Mesendoderm (in vitro differentiated cells): ENCODE measurements at regions not wholly inside any gene's neighbourhood (a gene's known extent, or its start where the extent isn't known, plus 50 kb on each side); places are given as distances from the start of the nearest gene placed in this dataset.
A peak's percentile ranks its signal among the peaks of the same experiment; 100 is the strongest.
"Not testable (repeated sequence)": the region's sequence is repeated elsewhere in the genome, so short reads cannot be mapped to it uniquely, and the experiment has no call there.

ENCODE experiments used
- DNase-seq: peaks from one replicate; pipeline ENCODE4 v3.0.0; 2013
- H2AK5ac ChIP-seq: 2 replicates; pipeline ENCODE4 v1.6.1; 2013; ENCODE audit warnings: low read length, inconsistent platforms
- H2BK120ac ChIP-seq: 2 replicates; pipeline ENCODE4 v1.6.1; 2013; ENCODE audit warnings: low read depth, mild to moderate bottlenecking, low read length, moderate library complexity, mixed read lengths
- H2BK15ac ChIP-seq: replicated peaks from 2 replicates; pipeline ENCODE4 v1.6.1; 2013; ENCODE audit warnings: low read depth, mild to moderate bottlenecking, moderate library complexity
- H2BK5ac ChIP-seq: 2 replicates; pipeline ENCODE4 v1.6.1; 2013; ENCODE audit warnings: low read length, inconsistent platforms
- H3K18ac ChIP-seq: 2 replicates; pipeline ENCODE4 v1.6.1; 2013; ENCODE audit warnings: mild to moderate bottlenecking, low read length, mixed read lengths
- H3K23ac ChIP-seq: one replicate; pipeline ENCODE4 v1.6.1; 2013; ENCODE audit warnings: low read length
- H3K27ac ChIP-seq: 2 replicates; pipeline ENCODE4 v1.5.1; 2013; ENCODE audit warnings: low read depth, mild to moderate bottlenecking, inconsistent platforms, low read length, moderate library complexity
- H3K27me3 ChIP-seq: 2 replicates; pipeline ENCODE4 v1.6.1; 2013; ENCODE audit warnings: low read length, control low read depth, mild to moderate bottlenecking, inconsistent platforms; ENCODE audit not compliant: insufficient read depth, poor library complexity
- H3K36me3 ChIP-seq: 2 replicates; pipeline ENCODE4 v1.6.1; 2013; ENCODE audit warnings: low read length, inconsistent platforms; ENCODE audit not compliant: control insufficient read depth, insufficient read depth
- H3K4ac ChIP-seq: one replicate; pipeline ENCODE4 v1.6.1; 2013; ENCODE audit warnings: low read depth, mild to moderate bottlenecking, low read length, moderate library complexity
- H3K4me1 ChIP-seq: 2 replicates; pipeline ENCODE4 v1.6.1; 2013; ENCODE audit warnings: low read depth, low read length, inconsistent platforms; ENCODE audit not compliant: control insufficient read depth
- H3K4me2 ChIP-seq: 2 replicates; pipeline ENCODE4 v1.6.1; 2013; ENCODE audit warnings: low read length
- H3K4me3 ChIP-seq: 2 replicates; pipeline ENCODE4 v1.5.1; 2013; ENCODE audit warnings: mild to moderate bottlenecking, low read length
- H3K56ac ChIP-seq: one replicate; pipeline ENCODE4 v1.6.1; 2013; ENCODE audit warnings: low read length
- H3K79me1 ChIP-seq: 2 replicates; pipeline ENCODE4 v1.6.1; 2013; ENCODE audit warnings: low read length, inconsistent platforms
- H3K79me2 ChIP-seq: 2 replicates; pipeline ENCODE4 v1.6.1; 2013; ENCODE audit warnings: mild to moderate bottlenecking, low read length; ENCODE audit not compliant: control insufficient read depth, insufficient read depth
- H3K9ac ChIP-seq: 2 replicates; pipeline ENCODE4 v1.6.1; 2013; ENCODE audit warnings: low read length, inconsistent platforms
- H4K5ac ChIP-seq: one replicate; pipeline ENCODE4 v1.6.1; 2013; ENCODE audit warnings: low read length
- H4K8ac ChIP-seq: one replicate; pipeline ENCODE4 v1.6.1; 2013; ENCODE audit warnings: low read depth, mild to moderate bottlenecking, control low read depth, low read length, moderate library complexity
- WGBS: extraction: QIAGEN DNeasy Blood & Tissue Kit; methylation state at CpG from one replicate; pipeline ENCODE4 v1.1.7; 2013; ENCODE audit warnings: low lambda C conversion rate, missing lambda C conversion rate; ENCODE audit not compliant: insufficient coverage; ENCODE audit errors: extremely low coverage; 5-methylcytosine and 5-hydroxymethylcytosine counted together

- no peak overlapping the region for H2AK5ac ChIP-seq
Observed at GRCh38 chr12:25802143-25802542, 156.3 kb upstream of the RASSF8 start.

GRCh38 chr12:25803029-25803664, 155.3 kb upstream of the RASSF8 start:
- not testable (repeated sequence) for H3K18ac ChIP-seq, H3K4me1 ChIP-seq, H2AK5ac ChIP-seq, H3K36me3 ChIP-seq, H3K4me3 ChIP-seq, H3K4ac ChIP-seq, H3K23ac ChIP-seq, DNase-seq, H3K27ac ChIP-seq, H3K27me3 ChIP-seq, H4K5ac ChIP-seq, H3K56ac ChIP-seq, H2BK15ac ChIP-seq, H2BK120ac ChIP-seq, H3K79me1 ChIP-seq, H3K9ac ChIP-seq, H2BK5ac ChIP-seq, H4K8ac ChIP-seq, H3K4me2 ChIP-seq, H3K79me2 ChIP-seq
- no CpG with 5 or more reads among the region's 13 CpGs for WGBS

More at GRCh38 chr12:25802143-25802542, 156.3 kb upstream of the RASSF8 start:
- Histone ChIP-seq H3K36me3 (no peaks in the 10 kb centered on the region), H3K56ac (no peak overlapping the region), H2BK15ac (no peak overlapping the region), H3K4me3 (no peak overlapping the region), H4K5ac (no peak overlapping the region), H3K27me3 (no peaks in the 10 kb centered on the region), H3K18ac (no peak overlapping the region), H3K23ac (no peak overlapping the region), H3K4me2 (no peak overlapping the region), H4K8ac (no peak overlapping the region), H3K4ac (no peak overlapping the region), H3K27ac (no peak overlapping the region), H3K9ac (no peak overlapping the region), H2BK5ac (no peak overlapping the region), H3K4me1 (no peaks in the 10 kb centered on the region), H3K79me1 (no peaks in the 10 kb centered on the region), H3K79me2 (no peaks in the 10 kb centered on the region), H2BK120ac (no peak overlapping the region)
- no peak for DNase-seq

GRCh38 chr12:25804286-25804685, 154.2 kb upstream of the RASSF8 start:
- not testable (repeated sequence) for H4K8ac ChIP-seq, H3K79me2 ChIP-seq, H3K4me2 ChIP-seq, H3K36me3 ChIP-seq, H3K4me3 ChIP-seq, H3K56ac ChIP-seq, H2BK15ac ChIP-seq, H3K4me1 ChIP-seq, H4K5ac ChIP-seq, H3K79me1 ChIP-seq, H3K27me3 ChIP-seq, H3K27ac ChIP-seq, H2AK5ac ChIP-seq, H2BK5ac ChIP-seq, H2BK120ac ChIP-seq, H3K9ac ChIP-seq, H3K18ac ChIP-seq, H3K23ac ChIP-seq, H3K4ac ChIP-seq
- peak; percentile 19 for DNase-seq
- no CpG with 5 or more reads among the region's 4 CpGs for WGBS

- H3K27me3 ChIP-seq, result no peaks in the 10 kb centered on the region
- no peak overlapping the region for H2BK15ac ChIP-seq
- H3K18ac ChIP-seq, result no peak overlapping the region
- no peak overlapping the region for H4K5ac ChIP-seq
- H4K8ac ChIP-seq, result no peak overlapping the region
- H3K23ac ChIP-seq, result no peak overlapping the region
- no peaks in the 10 kb centered on the region for H3K79me2 ChIP-seq
- no peaks in the 10 kb centered on the region for H3K79me1 ChIP-seq
- no peak overlapping the region for H3K4ac ChIP-seq
- no peak overlapping the region for H3K4me2 ChIP-seq
- H3K4me1 ChIP-seq, result no peaks in the 10 kb centered on the region
- no peak overlapping the region for H3K9ac ChIP-seq
- no peak overlapping the region for H3K56ac ChIP-seq
- no peak overlapping the region for H3K27ac ChIP-seq
- no peak overlapping the region for H2BK5ac ChIP-seq
- no peak overlapping the region for H2AK5ac ChIP-seq
- DNase-seq, result no peak
- WGBS, result no CpG with 5 or more reads among the region's 1 CpG
- no peak overlapping the region for H2BK120ac ChIP-seq
- no peak overlapping the region for H3K4me3 ChIP-seq
- no peaks in the 10 kb centered on the region for H3K36me3 ChIP-seq
Observed at GRCh38 chr12:25806271-25806670, 152.2 kb upstream of the RASSF8 start.

GRCh38 chr12:25808604-25809003, 149.9 kb upstream of the RASSF8 start:
- no peak overlapping the region for H3K4me2 ChIP-seq
- H3K36me3 ChIP-seq, result no peaks in the 10 kb centered on the region
- no peak overlapping the region for H2BK15ac ChIP-seq
- DNase-seq, result no peak
- no peak overlapping the region for H2BK5ac ChIP-seq
- H3K56ac ChIP-seq, result no peak overlapping the region
- no peaks in the 10 kb centered on the region for H3K79me2 ChIP-seq
- H4K8ac ChIP-seq, result no peak overlapping the region
- H3K9ac ChIP-seq, result no peak overlapping the region
- H3K18ac ChIP-seq, result no peak overlapping the region
- H3K4me3 ChIP-seq, result no peak overlapping the region
- H4K5ac ChIP-seq, result no peak overlapping the region
- H3K27me3 ChIP-seq, result no peaks in the 10 kb centered on the region
- H3K79me1 ChIP-seq, result no peaks in the 10 kb centered on the region
- H2AK5ac ChIP-seq, result no peak overlapping the region
- H3K23ac ChIP-seq, result no peak overlapping the region
- H2BK120ac ChIP-seq, result no peak overlapping the region
- H3K4ac ChIP-seq, result no peak overlapping the region
- no peak overlapping the region for H3K27ac ChIP-seq
- H3K4me1 ChIP-seq, result no peaks in the 10 kb centered on the region

- no CpG with 5 or more reads among the region's 1 CpG for WGBS
- no peak overlapping the region for H2BK5ac ChIP-seq
- no peak overlapping the region for H3K27ac ChIP-seq
- DNase-seq, result no peak
- H4K8ac ChIP-seq, result no peak overlapping the region
- no peak overlapping the region for H2AK5ac ChIP-seq
- no peak overlapping the region for H3K4me2 ChIP-seq
- H3K56ac ChIP-seq, result no peak overlapping the region
- H3K4me1 ChIP-seq, result no peaks in the 10 kb centered on the region
- no peak overlapping the region for H2BK120ac ChIP-seq
- H3K4me3 ChIP-seq, result no peak overlapping the region
- no peak overlapping the region for H3K4ac ChIP-seq
- H3K36me3 ChIP-seq, result no peaks in the 10 kb centered on the region
- H3K9ac ChIP-seq, result no peak overlapping the region
- no peaks in the 10 kb centered on the region for H3K27me3 ChIP-seq
- H3K23ac ChIP-seq, result no peak overlapping the region
- H2BK15ac ChIP-seq, result no peak overlapping the region
- no peak overlapping the region for H4K5ac ChIP-seq
- no peaks in the 10 kb centered on the region for H3K79me1 ChIP-seq
- H3K79me2 ChIP-seq, result no peaks in the 10 kb centered on the region
- H3K18ac ChIP-seq, result no peak overlapping the region
Observed at GRCh38 chr12:25810683-25811082, 147.8 kb upstream of the RASSF8 start.
